GM21529 (cell line): ENCODE measurements at regions not wholly inside any gene's neighbourhood (a gene's known extent, or its start where the extent isn't known, plus 50 kb on each side); places are given as distances from the start of the nearest gene placed in this dataset.
"Not testable (repeated sequence)": the region's sequence is repeated elsewhere in the genome, so short reads cannot be mapped to it uniquely, and the experiment has no call there.

ENCODE experiments used
- ATAC-seq: cut with Tn5 transposase; IDR thresholded peaks from one replicate; pipeline ENCODE4 v1.9.1; 2021; ENCODE audit not compliant: unreplicated experiment

GRCh38 chr2:8611246-8611645 is 70.6 kb upstream of the ID2 start:
- ATAC-seq, result no peak

GRCh38 chr2:8611700-8612099 is 70.2 kb upstream of the ID2 start:
- ATAC-seq, result no peak

- ATAC-seq, result no peak
These were observed 69.1 kb upstream of the ID2 start for GRCh38 chr2:8612734-8613179.

- not testable (repeated sequence) for ATAC-seq
These were observed 68.5 kb upstream of the ID2 start for GRCh38 chr2:8613207-8613999.

GRCh38 chr2:8614646-8615045 is 67.2 kb upstream of the ID2 start:
- ATAC-seq, result no peak

GRCh38 chr2:8615252-8615575 is 66.6 kb upstream of the ID2 start:
- ATAC-seq, result no peak

- ATAC-seq, result no peak
These were observed 66.1 kb upstream of the ID2 start for GRCh38 chr2:8615576-8616281.

- no peak for ATAC-seq
These were observed 64.8 kb upstream of the ID2 start for GRCh38 chr2:8617048-8617447.

- no peak for ATAC-seq
These were observed 64.3 kb upstream of the ID2 start for GRCh38 chr2:8617590-8617989.

GRCh38 chr2:8619071-8619470 is 62.8 kb upstream of the ID2 start:
- no peak for ATAC-seq

- no peak for ATAC-seq
These were observed 61.1 kb upstream of the ID2 start for GRCh38 chr2:8620611-8621382.

GRCh38 chr2:8622199-8622911 is 59.5 kb upstream of the ID2 start:
- ATAC-seq, result no peak

- no peak for ATAC-seq
These were observed 58.9 kb upstream of the ID2 start for GRCh38 chr2:8622924-8623465.

GRCh38 chr2:8623576-8623957 is 58.3 kb upstream of the ID2 start:
- ATAC-seq, result no peak

- no peak for ATAC-seq
These were observed 57.8 kb upstream of the ID2 start for GRCh38 chr2:8623958-8624591.

GRCh38 chr2:8624855-8625398 is 56.9 kb upstream of the ID2 start:
- no peak for ATAC-seq

- no peak for ATAC-seq
These were observed 56.2 kb upstream of the ID2 start for GRCh38 chr2:8625399-8626300.

GRCh38 chr2:8626572-8626971 is 55.3 kb upstream of the ID2 start:
- no peak for ATAC-seq

GRCh38 chr2:8627019-8627691 is 54.7 kb upstream of the ID2 start:
- no peak for ATAC-seq
